ENCODE measurements at regions not wholly inside any gene's neighbourhood (a gene's known extent, or its start where the extent isn't known, plus 50 kb on each side); places are given as distances from the start of the nearest gene placed in this dataset.

GRCh38 chr12:84290168-84290567 is 622.4 kb downstream of the SLC6A15 start:
- no peak for DNase-seq (ENCODE audit: low spot score)

GRCh38 chr12:84277986-84278385 is 634.6 kb downstream of the SLC6A15 start:
- DNase-seq (ENCODE audit: low spot score), result no peak

GRCh38 chr12:84276215-84276614 is 636.4 kb downstream of the SLC6A15 start:
- DNase-seq (ENCODE audit: low spot score), result no peak

- no peak for DNase-seq (ENCODE audit: low spot score)
Measured at GRCh38 chr12:84272324-84272723, 640.3 kb downstream of the SLC6A15 start.

- no peak for DNase-seq (ENCODE audit: low spot score)
Measured at GRCh38 chr12:84270470-84271140, 642.0 kb downstream of the SLC6A15 start.

- DNase-seq (ENCODE audit: low spot score), result no peak
Measured at GRCh38 chr12:84247931-84248330, 664.7 kb downstream of the SLC6A15 start.

- no peak for DNase-seq (ENCODE audit: low spot score)
Measured at GRCh38 chr12:84243686-84244085, 668.9 kb downstream of the SLC6A15 start.

GRCh38 chr12:84222841-84223240 is 689.8 kb downstream of the SLC6A15 start:
- no peak for DNase-seq (ENCODE audit: low spot score)

- DNase-seq (ENCODE audit: low spot score), result no peak
Measured at GRCh38 chr12:84218406-84218805, 694.2 kb downstream of the SLC6A15 start.

- no peak for DNase-seq (ENCODE audit: low spot score)
Measured at GRCh38 chr12:84201976-84202375, 710.6 kb downstream of the SLC6A15 start.

GRCh38 chr12:84198294-84198946 is 714.2 kb downstream of the SLC6A15 start:
- DNase-seq (ENCODE audit: low spot score), result no peak

GRCh38 chr12:84191779-84192178 is 720.8 kb downstream of the SLC6A15 start:
- DNase-seq (ENCODE audit: low spot score), result no peak

- no peak for DNase-seq (ENCODE audit: low spot score)
Measured at GRCh38 chr12:84186433-84186832, 726.2 kb downstream of the SLC6A15 start.

GRCh38 chr12:84183576-84183975 is 729.0 kb downstream of the SLC6A15 start:
- no peak for DNase-seq (ENCODE audit: low spot score)

GRCh38 chr12:84174115-84174514 is 738.5 kb downstream of the SLC6A15 start:
- no peak for DNase-seq (ENCODE audit: low spot score)

GRCh38 chr12:84172823-84173424 is 739.7 kb downstream of the SLC6A15 start:
- no peak for DNase-seq (ENCODE audit: low spot score)

GRCh38 chr12:84166812-84167211 is 745.8 kb downstream of the SLC6A15 start:
- DNase-seq (ENCODE audit: low spot score), result no peak

GRCh38 chr12:84165998-84166571 is 746.5 kb downstream of the SLC6A15 start:
- DNase-seq (ENCODE audit: low spot score), result no peak

GRCh38 chr12:84161296-84161695 is 751.3 kb downstream of the SLC6A15 start:
- no peak for DNase-seq (ENCODE audit: low spot score)

GRCh38 chr12:84159260-84159659 is 753.3 kb downstream of the SLC6A15 start:
- DNase-seq (ENCODE audit: low spot score), result no peak

GRCh38 chr12:84157170-84157569 is 755.4 kb downstream of the SLC6A15 start:
- no peak for DNase-seq (ENCODE audit: low spot score)
